Esophagus muscularis mucosa (tissue), 4 donors: ENCODE measurements at regions not wholly inside any gene's neighbourhood (a gene's known extent, or its start where the extent isn't known, plus 50 kb on each side); places are given as distances from the start of the nearest gene placed in this dataset.

ENCODE experiments used
- EP300 ChIP-seq: sonication (generic); formaldehyde crosslinking; IDR thresholded peaks from one replicate; pipeline ENCODE4 v1.6.1; 2017; ENCODE audit warnings: antibody characterized with exemption
- POLR2A ChIP-seq: fragments of 450-650 bp; IDR thresholded peaks from one replicate; pipeline ENCODE4 v1.6.1; 2017; ENCODE audit warnings: antibody characterized with exemption, moderate library complexity, mild to moderate bottlenecking, low read depth
- TF ChIP-seq, protein P1 (sequence below), 3 experiments: fragments of 200-600 bp in 2 of 3; fragments of 450-650 bp in 1 of 3; sonication (generic) in 2 of 3; IDR thresholded peaks; one replicate each; pipeline ENCODE4 v1.5.1; 2017 to 2019; ENCODE audit warnings: antibody characterized with exemption in 3 of 3, mild to moderate bottlenecking in 2 of 3, moderate library complexity in 1 of 3

DNA sequence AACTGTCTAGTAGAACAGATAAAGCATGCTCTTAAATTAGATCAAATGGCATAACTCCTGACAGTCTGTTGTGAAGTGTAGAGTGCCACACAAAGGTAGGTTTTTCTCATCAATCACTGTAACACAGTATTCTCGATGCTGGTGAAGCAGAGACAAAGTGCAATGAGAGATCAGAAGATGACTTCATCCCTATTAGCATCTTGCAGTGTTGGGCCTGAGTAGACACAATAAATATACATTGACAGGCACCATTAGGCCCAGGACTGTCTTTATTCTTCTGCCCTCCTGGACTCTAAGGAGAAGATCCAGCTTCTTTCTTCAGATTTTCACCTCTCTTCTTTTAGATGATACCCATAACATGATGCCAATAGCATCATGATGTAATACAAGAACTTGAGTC, 478.0 kb upstream of the TENM4 start:
- TF ChIP-seq, protein P1, sequence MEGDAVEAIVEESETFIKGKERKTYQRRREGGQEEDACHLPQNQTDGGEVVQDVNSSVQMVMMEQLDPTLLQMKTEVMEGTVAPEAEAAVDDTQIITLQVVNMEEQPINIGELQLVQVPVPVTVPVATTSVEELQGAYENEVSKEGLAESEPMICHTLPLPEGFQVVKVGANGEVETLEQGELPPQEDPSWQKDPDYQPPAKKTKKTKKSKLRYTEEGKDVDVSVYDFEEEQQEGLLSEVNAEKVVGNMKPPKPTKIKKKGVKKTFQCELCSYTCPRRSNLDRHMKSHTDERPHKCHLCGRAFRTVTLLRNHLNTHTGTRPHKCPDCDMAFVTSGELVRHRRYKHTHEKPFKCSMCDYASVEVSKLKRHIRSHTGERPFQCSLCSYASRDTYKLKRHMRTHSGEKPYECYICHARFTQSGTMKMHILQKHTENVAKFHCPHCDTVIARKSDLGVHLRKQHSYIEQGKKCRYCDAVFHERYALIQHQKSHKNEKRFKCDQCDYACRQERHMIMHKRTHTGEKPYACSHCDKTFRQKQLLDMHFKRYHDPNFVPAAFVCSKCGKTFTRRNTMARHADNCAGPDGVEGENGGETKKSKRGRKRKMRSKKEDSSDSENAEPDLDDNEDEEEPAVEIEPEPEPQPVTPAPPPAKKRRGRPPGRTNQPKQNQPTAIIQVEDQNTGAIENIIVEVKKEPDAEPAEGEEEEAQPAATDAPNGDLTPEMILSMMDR (IDR thresholded peaks at IDR 0.05): no peak
- no peak for TF ChIP-seq EP300
- TF ChIP-seq POLR2A: no peak
